ENCODE measurements at regions not wholly inside any gene's neighbourhood (a gene's known extent, or its start where the extent isn't known, plus 50 kb on each side); places are given as distances from the start of the nearest gene placed in this dataset.
"Not testable (repeated sequence)": the region's sequence is repeated elsewhere in the genome, so short reads cannot be mapped to it uniquely, and the experiment has no call there.

GRCh38 chr6:167219967-167220512, 62.3 kb upstream of the GPR31 start:
- ATAC-seq, result no peak
- Histone ChIP-seq H3K27me3 (ENCODE audit: insufficient read depth, low read length) (peaks cover 7% of the 10 kb centered on the region; the same call in 1 of the 2 replicates), H3K4me3 (replicated peaks in 1 of 2; ENCODE audit: low read depth in 1 of 2, low read length in 2 of 2) (no peak overlapping the region), H3K79me2 (ENCODE audit: insufficient read depth, low read length) (no peaks in the 10 kb centered on the region), H3K4me2 (ENCODE audit: low read length) (no peak overlapping the region), H3K9ac (ENCODE audit: low read length) (no peak overlapping the region), H3K36me3 (ENCODE audit: control insufficient read depth in 1 of 2, insufficient read depth in 2 of 2, low read length in 2 of 2) (no peaks in the 10 kb centered on the region), H3K27ac (ENCODE audit: low read depth, low read length) (no peak overlapping the region), H2AFZ (ENCODE audit: low read depth, low read length, poor library complexity, severe bottlenecking) (no peak overlapping the region), H3K9me3 (ENCODE audit: control insufficient read depth in 1 of 2, insufficient read depth in 1 of 2, low read depth in 1 of 2, low read length in 2 of 2) (no peaks in the 10 kb centered on the region), H3K9me2 (ENCODE audit: insufficient read depth) (no peaks in the 10 kb centered on the region), H4K20me1 (ENCODE audit: insufficient read depth) (no peaks in the 10 kb centered on the region), H3K4me1 (ENCODE audit: control insufficient read depth in 1 of 2, insufficient read depth in 2 of 2, low read length in 2 of 2) (peaks cover 3 to 11% of the 10 kb centered on the region in 2 experiments; a peak in 3 of 4 replicates)
- ChIA-PET CTCF (no interaction called here), POLR2A (no interaction called here), RAD21 (ENCODE audit: low non-redundant PET in 1 of 2, low total read pairs in 2 of 2, uncharacterized antibody in 2 of 2, unreplicated experiment in 2 of 2) (no interaction called here)
- intact Hi-C loops (cut with micrococcal nuclease), result no loop called here
- no peak for TF ChIP-seq JUND (IDR thresholded peaks at IDR 0.05)
- BruUV-seq (replicated peaks), result no TSS peak
- no peak for DNase-seq (ENCODE audit: low read depth, low spot score)

GRCh38 chr6:167221400-167222201, 63.8 kb upstream of the GPR31 start:
- Histone ChIP-seq H3K4me2 (ENCODE audit: low read length) (no peak overlapping the region), H3K36me3 (ENCODE audit: control insufficient read depth in 1 of 2, insufficient read depth in 2 of 2, low read length in 2 of 2) (no peaks in the 10 kb centered on the region), H3K9me2 (ENCODE audit: insufficient read depth) (no peaks in the 10 kb centered on the region), H3K79me2 (ENCODE audit: insufficient read depth, low read length) (no peaks in the 10 kb centered on the region), H3K27me3 (ENCODE audit: insufficient read depth, low read length) (peaks cover 10% of the 10 kb centered on the region; the same call in 1 of the 2 replicates), H4K20me1 (ENCODE audit: insufficient read depth) (no peaks in the 10 kb centered on the region), H3K27ac (ENCODE audit: low read depth, low read length) (no peak overlapping the region), H3K9ac (ENCODE audit: low read length) (no peak overlapping the region), H2AFZ (ENCODE audit: low read depth, low read length, poor library complexity, severe bottlenecking) (no peak overlapping the region), H3K9me3 (ENCODE audit: control insufficient read depth in 1 of 2, insufficient read depth in 1 of 2, low read depth in 1 of 2, low read length in 2 of 2) (no peaks in the 10 kb centered on the region), H3K4me3 (replicated peaks in 1 of 2; ENCODE audit: low read depth in 1 of 2, low read length in 2 of 2) (no peak overlapping the region), H3K4me1 (ENCODE audit: control insufficient read depth in 1 of 2, insufficient read depth in 2 of 2, low read length in 2 of 2) (peaks cover 3 to 11% of the 10 kb centered on the region in 2 experiments; a peak in 3 of 4 replicates)
- BruUV-seq (replicated peaks), result no TSS peak
- POLR2A ChIA-PET, result no interaction called here
- TF ChIP-seq CBX3 (IDR thresholded peaks at IDR 0.05; ENCODE audit: low read depth) (no peak), POLR2AphosphoS5 (IDR thresholded peaks at IDR 0.05; ENCODE audit: low read depth, low read length) (no peak)
- CTCF ChIA-PET, result no interaction called here
- DNase-seq (ENCODE audit: low read depth, low spot score) (no peak), ATAC-seq (no peak)
- RAD21 ChIA-PET (ENCODE audit: low non-redundant PET in 1 of 2, low total read pairs in 2 of 2, uncharacterized antibody in 2 of 2, unreplicated experiment in 2 of 2), result no interaction called here
- intact Hi-C loops (cut with micrococcal nuclease), result no loop called here

- H3K36me3 ChIP-seq (ENCODE audit: control insufficient read depth in 1 of 2, insufficient read depth in 2 of 2, low read length in 2 of 2); ATAC-seq; BruUV-seq (replicated peaks); intact Hi-C loops (cut with micrococcal nuclease); H3K4me2 ChIP-seq (ENCODE audit: low read length); H4K20me1 ChIP-seq (ENCODE audit: insufficient read depth); H3K79me2 ChIP-seq (ENCODE audit: insufficient read depth, low read length); RAD21 ChIA-PET (ENCODE audit: low non-redundant PET in 1 of 2, low total read pairs in 2 of 2, uncharacterized antibody in 2 of 2, unreplicated experiment in 2 of 2); DNase-seq (ENCODE audit: low read depth, low spot score); CTCF ChIA-PET; H3K9me3 ChIP-seq (ENCODE audit: control insufficient read depth in 1 of 2, insufficient read depth in 1 of 2, low read depth in 1 of 2, low read length in 2 of 2); H3K27ac ChIP-seq (ENCODE audit: low read depth, low read length); POLR2A ChIA-PET; H2AFZ ChIP-seq (ENCODE audit: low read depth, low read length, poor library complexity, severe bottlenecking); H3K9ac ChIP-seq (ENCODE audit: low read length); H3K4me3 ChIP-seq (replicated peaks in 1 of 2; ENCODE audit: low read depth in 1 of 2, low read length in 2 of 2); H3K9me2 ChIP-seq (ENCODE audit: insufficient read depth): not testable (repeated sequence)
- Histone ChIP-seq H3K4me1 (ENCODE audit: control insufficient read depth in 1 of 2, insufficient read depth in 2 of 2, low read length in 2 of 2) (peaks cover 3 to 11% of the 10 kb centered on the region in 2 experiments; a peak in 3 of 4 replicates), H3K27me3 (ENCODE audit: insufficient read depth, low read length) (peaks cover 38% of the 10 kb centered on the region)
Observed at GRCh38 chr6:167225566-167226382, 65.3 kb upstream of the UNC93A start.

Measured in HCT116 (cell line).